WI38 (cell line): ENCODE measurements at regions not wholly inside any gene's neighbourhood (a gene's known extent, or its start where the extent isn't known, plus 50 kb on each side); places are given as distances from the start of the nearest gene placed in this dataset.
"Not testable (repeated sequence)": the region's sequence is repeated elsewhere in the genome, so short reads cannot be mapped to it uniquely, and the experiment has no call there.

Experiments used
- H3K4me3 ChIP-seq: 2 replicates; pipeline ENCODE4 v1.5.1; 2011; ENCODE audit warnings: low read depth, mild to moderate bottlenecking, control low read depth, low read length
- TF ChIP-seq, protein P1 (sequence below): IDR thresholded peaks from 2 replicates; pipeline ENCODE4 v1.5.1; 2012; ENCODE audit warnings: low read depth, mild to moderate bottlenecking, control low read depth, low read length

DNA sequence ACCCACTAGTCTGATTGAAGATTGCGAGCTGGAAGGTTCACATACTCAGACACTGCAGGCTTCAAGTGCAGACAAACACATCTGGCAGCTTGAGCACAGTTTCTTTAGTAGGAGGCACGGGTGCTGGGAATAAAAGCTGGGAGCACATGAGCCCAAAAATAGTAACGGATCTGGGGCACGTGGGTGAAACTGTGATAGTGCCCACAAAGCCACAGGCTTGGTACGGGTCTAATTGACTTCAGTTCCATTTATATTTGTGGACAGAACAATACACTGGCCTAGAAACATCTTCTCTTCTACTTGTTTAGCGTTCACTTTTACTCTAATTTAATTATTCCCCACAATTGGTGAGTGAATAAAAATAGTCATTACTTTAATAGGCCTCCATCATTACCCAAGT, 2370.7 kb downstream of the PCDH7 start:
- no peak overlapping the region for H3K4me3 ChIP-seq
- TF ChIP-seq, protein P1, sequence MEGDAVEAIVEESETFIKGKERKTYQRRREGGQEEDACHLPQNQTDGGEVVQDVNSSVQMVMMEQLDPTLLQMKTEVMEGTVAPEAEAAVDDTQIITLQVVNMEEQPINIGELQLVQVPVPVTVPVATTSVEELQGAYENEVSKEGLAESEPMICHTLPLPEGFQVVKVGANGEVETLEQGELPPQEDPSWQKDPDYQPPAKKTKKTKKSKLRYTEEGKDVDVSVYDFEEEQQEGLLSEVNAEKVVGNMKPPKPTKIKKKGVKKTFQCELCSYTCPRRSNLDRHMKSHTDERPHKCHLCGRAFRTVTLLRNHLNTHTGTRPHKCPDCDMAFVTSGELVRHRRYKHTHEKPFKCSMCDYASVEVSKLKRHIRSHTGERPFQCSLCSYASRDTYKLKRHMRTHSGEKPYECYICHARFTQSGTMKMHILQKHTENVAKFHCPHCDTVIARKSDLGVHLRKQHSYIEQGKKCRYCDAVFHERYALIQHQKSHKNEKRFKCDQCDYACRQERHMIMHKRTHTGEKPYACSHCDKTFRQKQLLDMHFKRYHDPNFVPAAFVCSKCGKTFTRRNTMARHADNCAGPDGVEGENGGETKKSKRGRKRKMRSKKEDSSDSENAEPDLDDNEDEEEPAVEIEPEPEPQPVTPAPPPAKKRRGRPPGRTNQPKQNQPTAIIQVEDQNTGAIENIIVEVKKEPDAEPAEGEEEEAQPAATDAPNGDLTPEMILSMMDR = no peak

DNA sequence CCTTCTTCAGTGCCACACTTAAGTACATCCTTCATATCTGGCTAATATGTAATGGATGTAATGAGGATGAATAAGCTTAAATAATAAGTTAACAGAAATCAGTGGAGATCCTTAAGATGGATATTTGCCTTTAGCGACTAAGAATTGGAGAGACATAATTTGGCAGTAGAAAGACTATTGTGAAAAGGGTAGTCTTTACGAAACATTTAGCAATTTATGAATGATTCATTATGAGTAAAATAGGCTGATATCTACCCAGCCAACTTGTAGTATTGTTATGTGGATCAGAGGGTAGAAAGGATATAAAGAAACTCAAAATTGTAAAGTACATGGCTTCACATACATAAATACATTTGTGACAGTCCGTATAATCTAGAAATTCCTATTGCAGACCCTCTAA, 2371.8 kb downstream of the PCDH7 start:
- TF ChIP-seq, protein P1 = no peak
- H3K4me3 ChIP-seq = no peak overlapping the region

DNA sequence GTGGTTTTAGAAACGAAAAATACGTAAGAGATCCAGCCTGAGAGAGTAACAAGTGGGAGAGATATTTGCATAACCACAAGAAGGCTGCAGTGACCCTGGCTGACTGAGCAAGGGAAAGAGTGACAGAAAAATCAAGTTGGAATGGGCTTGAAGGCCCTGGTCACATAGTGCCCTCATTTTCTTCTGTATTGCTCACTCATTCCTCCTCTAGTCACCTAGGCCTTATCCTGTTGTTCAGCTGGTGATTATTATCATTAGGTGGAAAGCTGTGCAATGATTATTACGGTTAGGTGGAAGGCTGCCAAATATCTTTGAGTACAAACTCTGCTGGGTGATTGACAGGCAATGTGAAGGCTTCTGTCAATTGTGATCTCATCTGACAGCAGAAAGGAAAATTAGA, 2384.1 kb downstream of the PCDH7 start:
- no peak overlapping the region for H3K4me3 ChIP-seq
- TF ChIP-seq, protein P1 = no peak

DNA sequence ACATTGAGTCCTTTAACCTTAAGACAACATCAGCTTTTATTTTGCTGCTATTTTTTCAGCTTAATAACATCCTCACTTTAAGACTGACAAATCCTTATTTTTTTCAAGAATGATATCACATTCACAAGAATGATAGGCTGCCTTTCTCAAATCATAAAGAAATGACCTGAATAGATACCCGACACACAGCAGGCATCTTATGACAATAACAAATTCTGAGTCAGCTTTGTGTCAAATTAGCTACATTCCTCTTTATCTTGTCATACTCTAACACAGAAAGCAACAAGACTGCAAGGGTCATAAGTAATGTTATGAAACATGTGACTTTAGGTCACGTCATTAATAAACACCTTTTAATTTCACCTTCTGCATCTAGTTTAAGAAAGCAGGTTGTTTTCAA, 2387.6 kb downstream of the PCDH7 start:
- H3K4me3 ChIP-seq = no peak overlapping the region
- TF ChIP-seq, protein P1 = no peak

DNA sequence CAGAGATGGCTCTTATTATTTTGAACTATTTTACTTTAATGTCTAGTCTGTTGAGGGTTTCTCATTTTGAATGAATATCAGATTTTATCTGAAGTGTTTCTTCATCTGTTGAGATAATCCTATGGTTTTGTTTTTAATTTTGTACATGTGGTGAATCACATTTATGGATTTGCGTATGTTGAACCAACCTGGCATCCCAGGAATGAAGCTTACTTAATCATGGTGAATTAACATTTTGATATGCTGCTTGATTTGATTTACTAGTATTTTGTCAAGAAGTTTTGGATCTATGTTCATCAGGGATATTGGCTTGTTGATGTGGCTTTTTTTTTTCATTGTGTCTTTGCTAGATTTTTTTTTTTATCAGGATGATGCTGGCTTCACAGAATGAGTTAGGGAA, 2390.9 kb downstream of the PCDH7 start:
- TF ChIP-seq, protein P1 = no peak

DNA sequence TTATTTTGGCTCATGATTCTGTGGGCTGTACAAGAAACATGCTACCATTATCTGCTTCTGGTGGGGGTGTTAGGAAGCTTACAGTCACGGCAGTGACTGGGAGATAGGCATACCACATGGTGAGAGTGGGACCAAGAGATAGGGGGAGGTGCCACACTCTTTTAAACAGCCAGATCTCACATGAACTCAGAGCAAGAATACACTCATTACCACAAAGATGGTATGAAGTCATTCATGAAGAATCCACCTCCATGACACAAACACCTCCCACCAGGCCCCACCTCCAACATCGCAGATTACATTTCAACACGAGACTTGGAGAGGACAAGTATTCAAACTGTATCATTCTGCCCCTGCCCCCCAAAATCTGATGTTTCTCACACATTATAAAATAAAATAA, 2396.7 kb downstream of the PCDH7 start:
- TF ChIP-seq, protein P1 = no peak

More for the DNA sequence above, 2390.9 kb downstream of the PCDH7 start:
- no peak overlapping the region for H3K4me3 ChIP-seq

DNA sequence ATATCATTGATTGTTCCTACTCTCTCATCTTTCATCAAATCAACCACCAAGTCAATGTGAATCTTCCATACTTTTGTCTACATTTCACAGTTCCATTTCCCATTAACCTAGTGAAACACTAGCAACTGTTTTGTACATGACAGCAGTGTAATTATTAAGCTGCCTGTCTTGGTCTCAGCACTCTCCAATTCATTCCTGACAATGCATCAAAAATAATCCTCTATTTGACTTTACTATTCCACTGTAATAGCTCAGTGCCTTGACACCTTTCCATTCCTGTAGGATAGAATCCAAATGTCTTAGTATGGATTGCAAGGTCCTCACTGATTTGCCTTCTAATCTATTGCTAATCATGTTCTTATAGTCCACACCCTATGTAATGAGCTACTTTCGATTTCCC, 2405.8 kb downstream of the PCDH7 start:
- TF ChIP-seq, protein P1 = no peak
- H3K4me3 ChIP-seq = no peak overlapping the region

More for the DNA sequence above, 2396.7 kb downstream of the PCDH7 start:
- no peak overlapping the region for H3K4me3 ChIP-seq

DNA sequence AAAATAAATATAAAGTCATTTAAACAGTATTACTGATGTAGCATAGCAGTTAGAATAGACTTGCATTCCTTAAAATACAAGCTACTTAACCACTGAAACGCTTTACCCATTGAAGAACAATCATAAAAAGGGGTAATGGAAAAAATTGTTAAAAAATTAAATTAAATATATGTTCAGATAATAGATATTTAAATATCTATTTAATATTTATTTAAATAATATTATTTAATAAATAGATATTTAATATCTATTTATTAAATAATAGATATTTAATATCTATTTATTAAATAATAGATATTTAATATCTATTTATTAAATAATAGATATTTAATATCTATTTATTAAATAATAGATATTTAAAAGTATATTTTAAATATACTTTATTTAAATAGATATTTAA, 2410.5 kb downstream of the PCDH7 start:
- not testable (repeated sequence) for H3K4me3 ChIP-seq
